Testis (tissue), 2 donors: ENCODE measurements at regions not wholly inside any gene's neighbourhood (a gene's known extent, or its start where the extent isn't known, plus 50 kb on each side); places are given as distances from the start of the nearest gene placed in this dataset.

ENCODE experiments used
- CTCF ChIP-seq, 3 experiments: fragments of 450-650 bp in 2 of 3; fragments of 200-600 bp in 1 of 3; sonication (generic) in 1 of 3; IDR thresholded peaks; one replicate each; pipeline ENCODE4 v1.5.1; 2016 to 2019; ENCODE audit warnings: antibody characterized with exemption in 3 of 3, mild to moderate bottlenecking in 2 of 3, moderate library complexity in 1 of 3
- POLR2A ChIP-seq: fragments of 450-650 bp; IDR thresholded peaks from one replicate; pipeline ENCODE4 v1.6.1; 2017; ENCODE audit warnings: antibody characterized with exemption, mild to moderate bottlenecking, moderate library complexity

- TF ChIP-seq POLR2A: no peak
- no peak for TF ChIP-seq CTCF (IDR thresholded peaks at IDR 0.05)
These were observed 880.6 kb upstream of the ID2 start for GRCh38 chr2:7801212-7801611.
